BLaER1 treated with 17β-estradiol and CSF1 and Interleukin-3, amounts not matched to agents 10 nM and 100 nM (cell line): ENCODE measurements at regions not wholly inside any gene's neighbourhood (a gene's known extent, or its start where the extent isn't known, plus 50 kb on each side); places are given as distances from the start of the nearest gene placed in this dataset.

ENCODE experiments used
- H3K27ac ChIP-seq, 11 experiments: shearing (Covaris generic); formaldehyde crosslinking; 2 replicates each; pipeline ENCODE4 v1.8.1; 2022
- H3K27me3 ChIP-seq, 11 experiments: shearing (Covaris generic); formaldehyde crosslinking; 2 replicates each; pipeline ENCODE4 v1.8.1; 2022
- H3K36me3 ChIP-seq, 11 experiments: shearing (Covaris generic); formaldehyde crosslinking; 2 replicates each; pipeline ENCODE4 v1.8.1; 2022
- H3K4me1 ChIP-seq, 10 experiments: shearing (Covaris generic); formaldehyde crosslinking; 2 replicates each; pipeline ENCODE4 v1.8.1; 2022
- H3K4me2 ChIP-seq, 11 experiments: shearing (Covaris generic); formaldehyde crosslinking; 2 replicates each; pipeline ENCODE4 v1.8.1; 2022
- H3K4me3 ChIP-seq, 10 experiments: shearing (Covaris generic); formaldehyde crosslinking; 2 replicates each; pipeline ENCODE4 v1.8.1; 2022
- H3K9ac ChIP-seq, 11 experiments: shearing (Covaris generic); formaldehyde crosslinking; 2 replicates each; pipeline ENCODE4 v1.8.1; 2022
- H3K9me3 ChIP-seq, 11 experiments: shearing (Covaris generic); formaldehyde crosslinking; replicated peaks in 1 of 11; 2 replicates each; pipeline ENCODE4 v1.8.1; 2022
- H4K20me1 ChIP-seq, 11 experiments: shearing (Covaris generic); formaldehyde crosslinking; 2 replicates each; pipeline ENCODE4 v1.8.1; 2022
- Cebpa-rat ChIP-seq, 11 experiments: shearing (Covaris generic); IDR thresholded peaks; 2 replicates each; pipeline ENCODE4 v1.8.1; 2022

DNA sequence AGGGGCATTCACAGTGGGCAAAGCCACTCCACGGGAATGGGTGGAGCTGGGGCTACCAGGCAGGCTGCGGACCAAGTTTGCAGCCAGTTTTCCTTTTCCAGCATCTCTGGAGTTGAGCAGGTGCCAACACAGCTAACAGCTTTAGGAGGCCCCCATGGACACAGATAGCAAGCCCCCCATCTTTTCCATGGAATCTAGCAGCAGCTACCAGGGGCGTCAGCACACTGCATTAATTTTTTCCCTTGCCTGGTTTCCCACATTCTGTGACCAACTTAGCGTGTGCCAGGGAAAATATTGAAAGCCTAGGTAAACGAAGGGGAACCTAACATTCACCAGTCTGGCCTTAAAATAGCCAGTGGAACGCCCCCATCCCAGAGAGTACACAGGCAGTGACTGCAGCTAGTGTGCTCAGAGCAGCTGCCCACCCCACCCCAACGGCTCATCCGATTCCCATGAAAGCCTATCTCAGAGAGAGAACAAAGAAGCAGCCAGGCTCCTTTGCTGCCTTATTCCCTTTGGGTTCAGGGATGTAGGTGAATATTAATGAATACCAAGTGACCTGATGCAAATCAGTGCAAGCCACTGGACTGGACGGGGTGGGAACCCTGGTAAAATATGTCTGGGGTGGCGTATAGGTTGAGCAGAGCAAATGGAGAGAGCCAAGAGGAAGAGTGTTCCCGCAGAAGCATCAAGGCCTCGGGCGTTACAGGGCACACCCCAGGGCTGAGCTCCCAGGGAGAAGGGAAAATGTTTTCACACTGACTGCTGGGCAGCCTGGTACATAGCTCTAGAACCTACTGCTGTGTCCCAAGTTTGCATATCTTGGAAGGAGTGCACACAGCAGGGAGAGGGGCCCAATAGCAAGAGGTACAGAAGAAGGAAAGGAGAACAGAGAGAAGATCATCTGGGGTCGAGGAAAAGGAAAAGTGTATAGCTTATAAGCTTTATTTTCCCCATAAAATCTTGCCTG is 73.9 kb upstream of the SOX9 start:
- H4K20me1 ChIP-seq, result no peaks in the 10 kb centered on the region
- H3K4me1 ChIP-seq, result no peaks in the 10 kb centered on the region
- TF ChIP-seq Cebpa-rat (IDR thresholded peaks at IDR 0.05), result no peak
- H3K36me3 ChIP-seq, result no peaks in the 10 kb centered on the region
- H3K4me2 ChIP-seq, result no peak overlapping the region
- no peak overlapping the region for H3K4me3 ChIP-seq
- no peak overlapping the region for H3K9ac ChIP-seq
- H3K27ac ChIP-seq, result no peak overlapping the region
- peaks cover 0 to 4% (median 0%) of the 10 kb centered on the region in 11 experiments; a peak in 1 of 22 replicates for H3K9me3 ChIP-seq
- no peaks in the 10 kb centered on the region for H3K27me3 ChIP-seq

DNA sequence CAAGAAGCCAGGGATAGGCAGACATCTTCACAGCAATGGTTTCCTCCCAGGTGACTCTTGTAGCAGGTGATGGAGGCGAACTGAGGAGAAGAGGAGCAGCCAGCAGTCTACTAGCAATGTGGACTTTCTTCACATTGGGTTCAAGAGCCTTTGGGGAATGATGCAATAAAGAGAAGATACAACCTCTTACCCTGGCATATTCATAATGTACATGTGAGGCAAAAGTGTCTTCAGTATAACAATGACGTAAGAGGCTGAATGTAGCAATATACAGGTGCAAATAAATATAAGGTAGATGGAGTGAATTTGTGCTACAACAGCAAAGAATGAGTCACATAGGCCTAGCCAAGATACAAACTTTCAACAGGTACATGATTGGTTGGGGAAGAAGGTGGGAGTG is 70.9 kb upstream of the SOX9 start:
- Histone ChIP-seq H3K4me3 (no peak overlapping the region), H3K36me3 (no peaks in the 10 kb centered on the region), H3K4me1 (no peaks in the 10 kb centered on the region), H3K27ac (no peak overlapping the region), H3K9ac (no peak overlapping the region), H3K27me3 (no peaks in the 10 kb centered on the region), H4K20me1 (no peaks in the 10 kb centered on the region), H3K4me2 (no peak overlapping the region), H3K9me3 (peaks cover 0 to 4% (median 0%) of the 10 kb centered on the region in 11 experiments; a peak in 1 of 22 replicates)
- no peak for TF ChIP-seq Cebpa-rat (IDR thresholded peaks at IDR 0.05)

DNA sequence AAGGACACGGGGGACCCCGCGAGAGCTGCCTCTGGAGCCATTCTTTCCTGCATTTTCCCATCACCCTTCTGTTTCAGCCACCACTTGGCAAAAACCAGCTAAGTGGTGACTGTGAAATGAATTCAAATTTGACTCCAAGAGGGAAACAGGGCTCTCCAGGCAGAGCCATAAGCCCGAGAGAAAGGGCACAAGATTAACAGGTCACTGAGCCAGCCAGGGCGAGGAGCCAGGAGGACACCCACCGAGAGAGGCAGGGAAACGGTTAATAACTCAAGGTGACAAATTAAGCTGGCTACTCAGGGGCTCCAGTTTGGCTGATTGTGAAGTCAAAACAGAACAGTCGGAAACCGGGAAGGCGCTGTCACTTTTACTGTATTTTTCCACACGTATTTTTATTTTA is 67.8 kb upstream of the SOX9 start:
- Histone ChIP-seq H4K20me1 (no peaks in the 10 kb centered on the region), H3K4me2 (no peak overlapping the region), H3K4me1 (no peaks in the 10 kb centered on the region), H3K27ac (no peak overlapping the region), H3K36me3 (no peaks in the 10 kb centered on the region), H3K9ac (no peak overlapping the region), H3K4me3 (no peak overlapping the region), H3K27me3 (no peaks in the 10 kb centered on the region), H3K9me3 (peaks cover 0 to 4% (median 0%) of the 10 kb centered on the region in 11 experiments; a peak in 1 of 22 replicates)
- no peak for TF ChIP-seq Cebpa-rat (IDR thresholded peaks at IDR 0.05)

DNA sequence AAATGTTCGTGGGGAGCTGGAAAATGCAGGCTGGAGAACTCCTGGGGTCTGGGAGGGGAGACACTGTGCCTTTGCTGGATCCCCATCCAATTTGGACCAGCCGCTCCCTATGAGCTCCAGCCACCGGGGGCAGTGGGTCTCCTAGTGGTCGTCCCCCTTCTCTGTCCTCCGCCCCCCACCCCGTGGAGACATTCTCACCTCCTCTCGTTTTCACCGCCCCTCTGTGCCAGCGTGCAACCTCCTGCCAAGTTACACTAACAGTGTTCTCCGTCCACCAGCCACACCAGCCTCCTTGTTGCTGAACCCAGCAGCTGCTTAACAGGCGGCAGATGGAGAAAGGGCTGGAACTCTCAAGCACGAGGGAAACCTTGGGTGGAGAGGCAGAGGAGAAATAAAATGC is 67.4 kb upstream of the SOX9 start:
- H3K27me3 ChIP-seq, result no peaks in the 10 kb centered on the region
- peaks cover 0 to 4% (median 0%) of the 10 kb centered on the region in 11 experiments; a peak in 1 of 22 replicates for H3K9me3 ChIP-seq
- H3K4me3 ChIP-seq, result no peak overlapping the region

GRCh38 chr17:72056155-72056554 is 64.7 kb upstream of the SOX9 start:
- Histone ChIP-seq H3K4me1 (no peaks in the 10 kb centered on the region), H3K4me2 (no peak overlapping the region), H3K9me3 (peaks cover 0 to 4% (median 0%) of the 10 kb centered on the region in 11 experiments; a peak in 1 of 22 replicates), H3K9ac (no peak overlapping the region), H4K20me1 (no peaks in the 10 kb centered on the region), H3K27me3 (no peaks in the 10 kb centered on the region), H3K36me3 (no peaks in the 10 kb centered on the region), H3K4me3 (no peak overlapping the region), H3K27ac (no peak overlapping the region)
- TF ChIP-seq Cebpa-rat (IDR thresholded peaks at IDR 0.05), result no peak

More for the DNA sequence above, 67.4 kb upstream of the SOX9 start:
- TF ChIP-seq Cebpa-rat (IDR thresholded peaks at IDR 0.05), result no peak
- Histone ChIP-seq H3K9ac (no peak overlapping the region), H3K4me1 (no peaks in the 10 kb centered on the region), H3K27ac (no peak overlapping the region), H3K4me2 (no peak overlapping the region), H3K36me3 (no peaks in the 10 kb centered on the region), H4K20me1 (no peaks in the 10 kb centered on the region)

- H3K4me3 ChIP-seq, result no peak overlapping the region
- H3K27me3 ChIP-seq, result no peaks in the 10 kb centered on the region
- no peak for TF ChIP-seq Cebpa-rat (IDR thresholded peaks at IDR 0.05)
- no peak overlapping the region for H3K27ac ChIP-seq
- H3K4me1 ChIP-seq, result no peaks in the 10 kb centered on the region
- no peaks in the 10 kb centered on the region for H4K20me1 ChIP-seq
- no peaks in the 10 kb centered on the region for H3K9me3 ChIP-seq
- no peak overlapping the region for H3K9ac ChIP-seq
- no peak overlapping the region for H3K4me2 ChIP-seq
- no peaks in the 10 kb centered on the region for H3K36me3 ChIP-seq
These were observed 64.0 kb upstream of the SOX9 start for GRCh38 chr17:72056727-72057290.

GRCh38 chr17:72060084-72060483 is 60.7 kb upstream of the SOX9 start:
- Histone ChIP-seq H4K20me1 (no peaks in the 10 kb centered on the region), H3K4me1 (no peaks in the 10 kb centered on the region), H3K4me2 (no peak overlapping the region), H3K27me3 (no peaks in the 10 kb centered on the region), H3K9ac (no peak overlapping the region), H3K9me3 (no peaks in the 10 kb centered on the region), H3K4me3 (no peak overlapping the region), H3K36me3 (no peaks in the 10 kb centered on the region), H3K27ac (no peak overlapping the region)
- no peak for TF ChIP-seq Cebpa-rat (IDR thresholded peaks at IDR 0.05)

GRCh38 chr17:72063262-72063661 is 57.6 kb upstream of the SOX9 start:
- H3K9me3 ChIP-seq, result peaks cover 0 to 4% (median 0%) of the 10 kb centered on the region in 11 experiments; a peak in 1 of 22 replicates
- no peak overlapping the region for H3K4me2 ChIP-seq
- H3K4me1 ChIP-seq, result no peaks in the 10 kb centered on the region
- no peak overlapping the region for H3K27ac ChIP-seq
- no peaks in the 10 kb centered on the region for H3K36me3 ChIP-seq
- H3K27me3 ChIP-seq, result no peaks in the 10 kb centered on the region
- H4K20me1 ChIP-seq, result no peaks in the 10 kb centered on the region
- TF ChIP-seq Cebpa-rat (IDR thresholded peaks at IDR 0.05), result no peak
- H3K4me3 ChIP-seq, result no peak overlapping the region
- no peak overlapping the region for H3K9ac ChIP-seq

DNA sequence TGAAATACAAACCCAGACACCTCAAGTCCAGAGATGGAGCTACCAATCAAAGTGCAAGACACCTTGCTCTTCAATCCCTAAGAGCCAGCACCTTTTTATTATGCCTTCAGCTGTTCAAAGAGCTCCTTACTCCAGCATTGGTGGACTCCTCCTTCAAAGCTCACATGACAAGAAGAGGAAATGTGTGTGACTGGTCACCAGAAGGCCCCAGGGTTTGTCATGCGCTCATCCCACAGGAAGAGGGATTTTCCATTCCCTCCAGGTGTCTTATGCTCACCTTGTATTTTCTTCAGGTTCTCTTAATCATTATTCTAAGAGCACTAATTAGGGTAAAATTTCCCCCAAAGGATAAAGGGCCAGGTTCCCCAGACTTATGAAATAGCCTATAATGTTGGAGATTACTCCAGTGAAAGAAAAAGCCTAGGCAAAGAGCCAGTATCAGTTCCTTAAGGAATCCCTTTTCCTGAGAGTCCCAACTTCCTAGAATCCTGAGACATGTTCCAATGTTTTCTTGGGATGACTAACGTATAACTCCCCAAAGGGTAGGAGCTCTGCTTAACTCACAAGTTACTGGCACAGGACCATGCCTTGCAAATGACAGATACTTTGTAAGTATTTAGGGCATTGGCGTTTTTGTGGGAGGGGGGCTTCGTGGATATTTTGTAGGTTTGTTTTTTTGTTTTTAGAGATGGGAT is 56.9 kb upstream of the SOX9 start:
- Histone ChIP-seq H3K27ac (no peak overlapping the region), H3K4me3 (no peak overlapping the region), H3K9ac (no peak overlapping the region), H3K4me1 (no peaks in the 10 kb centered on the region), H3K36me3 (no peaks in the 10 kb centered on the region), H3K9me3 (peaks cover 0 to 4% (median 0%) of the 10 kb centered on the region in 11 experiments; a peak in 1 of 22 replicates), H3K4me2 (no peak overlapping the region), H4K20me1 (no peaks in the 10 kb centered on the region), H3K27me3 (no peaks in the 10 kb centered on the region)
- no peak for TF ChIP-seq Cebpa-rat (IDR thresholded peaks at IDR 0.05)
